IPS-NIHi7 (cell line): ENCODE measurements at regions not wholly inside any gene's neighbourhood (a gene's known extent, or its start where the extent isn't known, plus 50 kb on each side); places are given as distances from the start of the nearest gene placed in this dataset.
"Not testable (repeated sequence)": the region's sequence is repeated elsewhere in the genome, so short reads cannot be mapped to it uniquely, and the experiment has no call there.

ENCODE experiments used
- DNase-seq: peaks from one replicate; pipeline ENCODE4 v3.0.0; 2012; ENCODE audit warnings: mixed read lengths; ENCODE audit errors: extremely low spot score

DNA sequence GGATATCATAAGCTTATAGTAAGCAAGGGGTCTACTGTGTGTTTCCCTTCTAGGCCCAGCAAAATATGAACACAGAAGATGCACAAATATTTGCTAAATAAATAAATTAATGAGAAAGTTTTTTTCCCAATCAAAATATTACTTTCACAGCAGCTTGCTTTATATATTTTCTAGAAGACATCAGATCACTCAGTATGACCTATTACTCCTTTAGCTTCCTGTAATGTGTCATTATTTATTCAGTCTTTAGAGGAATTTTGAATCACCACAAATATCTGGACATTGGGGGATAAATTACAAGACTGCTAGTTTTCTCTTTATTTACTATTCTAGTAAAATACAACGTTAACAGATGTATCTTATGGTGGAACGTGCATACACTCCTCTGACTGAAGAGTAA lies 765.8 kb upstream of the POM121L12 start:
- DNase-seq: no peak

DNA sequence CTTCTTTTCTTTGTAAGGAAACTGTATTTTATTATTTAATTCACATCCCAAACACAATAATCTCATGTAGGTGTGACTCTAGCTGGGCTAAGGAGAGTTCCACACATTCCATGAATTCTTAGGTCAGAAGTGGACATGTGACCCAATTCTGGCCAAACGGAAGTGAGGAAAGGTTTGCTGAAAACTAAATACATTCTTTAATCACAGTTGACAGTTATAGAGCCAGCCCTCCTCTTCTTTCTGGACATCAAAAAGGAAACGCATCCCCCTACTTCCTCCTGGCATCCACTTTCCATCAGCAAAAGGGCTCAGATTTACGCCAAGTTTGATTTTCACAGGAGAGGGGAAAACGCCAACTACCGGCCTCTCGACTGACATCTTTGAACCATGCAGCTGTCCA lies 774.4 kb upstream of the POM121L12 start:
- DNase-seq: no peak

DNA sequence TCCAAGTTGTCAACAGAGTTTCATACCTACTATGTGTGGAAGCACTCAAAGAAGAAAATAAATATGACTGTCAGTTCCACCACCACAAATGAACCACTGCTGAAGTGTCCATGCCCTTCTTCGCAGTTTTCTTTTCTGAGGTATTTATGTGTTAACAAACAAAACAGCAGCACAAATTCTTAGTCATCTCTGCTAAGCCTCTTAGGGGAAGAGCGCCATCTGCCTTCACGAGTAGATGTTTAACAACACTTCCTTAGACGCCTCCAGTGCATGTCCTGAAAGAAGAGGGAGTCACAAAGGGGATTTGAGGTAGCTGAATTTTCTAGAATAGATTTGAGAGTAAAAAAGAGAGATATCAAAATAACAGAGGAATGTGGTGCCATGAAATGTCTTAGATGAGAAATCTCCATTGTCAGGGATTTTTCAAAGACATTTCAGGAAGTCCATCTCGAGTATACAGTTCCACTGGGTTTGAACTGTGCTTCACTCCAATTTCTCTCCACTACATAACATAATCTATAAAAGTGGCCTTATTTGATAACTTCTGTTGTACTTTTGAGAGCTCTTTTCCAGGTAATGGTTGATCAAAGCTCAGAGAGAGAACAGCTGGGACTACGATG lies 775.3 kb upstream of the POM121L12 start:
- peak; percentile 69 for DNase-seq

DNA sequence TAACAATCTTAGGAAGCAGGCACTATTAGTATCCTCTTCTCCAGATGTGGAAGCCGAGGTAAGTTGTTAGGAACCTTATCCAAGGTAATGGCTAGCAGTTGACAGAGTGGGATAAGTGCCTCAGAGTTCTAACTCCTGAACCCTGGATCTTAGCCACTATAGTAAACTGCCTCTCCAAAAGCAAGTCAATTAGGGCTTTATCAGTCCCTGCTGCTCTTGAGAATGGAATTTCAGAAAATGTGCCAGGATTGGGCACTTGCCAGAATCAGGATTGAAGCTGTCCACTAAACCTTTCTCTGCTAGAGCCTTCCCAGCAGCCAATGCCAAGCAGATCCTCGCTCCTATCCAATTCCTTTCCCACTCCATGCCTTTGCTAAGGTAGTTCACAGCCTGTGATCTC lies 777.5 kb upstream of the POM121L12 start:
- DNase-seq: no peak

DNA sequence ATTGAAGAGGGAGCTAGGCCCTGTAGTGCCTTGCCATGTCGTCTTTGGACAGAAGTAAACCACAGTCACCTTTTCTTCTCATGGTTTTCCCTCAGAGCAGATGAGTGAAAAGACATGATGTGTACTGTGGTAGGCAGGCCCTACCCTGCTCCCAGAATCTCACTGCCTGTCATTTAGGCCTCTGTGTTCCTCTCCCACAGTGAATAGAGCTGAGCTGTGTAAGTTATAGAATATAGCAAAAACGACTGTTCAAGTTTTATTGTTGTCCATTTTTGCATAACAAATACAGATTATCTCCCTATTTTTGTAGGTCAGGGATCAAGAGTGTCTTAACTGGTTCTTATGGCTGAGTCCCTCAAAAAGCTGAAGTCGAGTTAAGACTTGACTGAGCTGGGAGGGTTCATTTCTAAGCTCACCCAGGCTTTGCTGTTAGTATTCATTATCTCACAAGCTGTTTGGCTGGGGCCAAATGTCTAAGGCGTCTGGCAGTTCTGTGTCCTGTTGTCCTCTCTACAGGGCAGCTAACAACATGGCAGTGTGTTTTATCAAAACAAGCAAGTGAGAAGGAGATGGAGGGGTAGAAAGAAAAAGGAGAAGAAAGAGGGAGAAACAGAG lies 780.9 kb upstream of the POM121L12 start:
- DNase-seq: no peak

DNA sequence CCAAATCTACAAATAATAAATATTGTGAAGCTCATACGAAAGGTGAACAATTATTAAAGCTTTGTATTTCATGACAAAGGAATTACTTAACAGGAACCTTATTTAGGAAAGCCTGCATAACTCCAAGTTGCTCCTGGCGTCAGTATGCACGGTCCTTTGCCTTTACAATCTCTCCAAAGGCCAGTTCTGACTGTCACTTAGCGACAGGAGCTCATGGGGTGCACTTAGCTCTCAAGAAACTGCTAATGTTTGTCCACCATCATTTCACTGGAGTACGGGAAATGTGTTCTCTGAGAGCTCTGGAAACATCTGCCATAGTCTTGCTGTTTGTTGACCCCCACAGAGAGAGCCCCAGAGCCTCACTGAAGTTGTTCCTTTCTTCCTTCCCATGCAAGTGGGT lies 781.5 kb upstream of the POM121L12 start:
- no peak for DNase-seq

- DNase-seq: no peak
Measured at GRCh38 chr7:52249741-52250140, 785.7 kb upstream of the POM121L12 start.

DNA sequence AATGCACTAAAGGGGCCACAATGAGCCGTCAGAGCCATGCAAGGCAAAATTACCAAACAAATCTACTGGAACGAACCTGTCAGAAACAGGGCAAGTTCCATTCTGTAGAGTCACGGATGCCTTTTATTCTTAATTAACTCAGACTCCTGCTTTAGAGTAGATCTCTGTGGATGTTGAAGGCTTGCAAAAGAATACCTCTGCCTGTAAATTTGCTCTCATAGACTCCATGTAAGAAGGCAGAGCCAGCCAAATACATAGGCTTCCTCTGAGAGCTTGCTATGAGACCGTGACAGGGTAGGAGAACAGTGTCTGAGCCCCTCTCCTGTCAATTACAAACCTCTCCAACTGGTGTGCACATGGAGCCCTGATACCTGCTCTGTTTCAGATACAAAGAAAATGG lies 787.9 kb upstream of the POM121L12 start:
- DNase-seq: no peak

- no peak for DNase-seq
Measured at GRCh38 chr7:52243685-52244084, 791.7 kb upstream of the POM121L12 start.

- DNase-seq: no peak
Measured at GRCh38 chr7:52233248-52233647, 802.2 kb upstream of the POM121L12 start.

- no peak for DNase-seq
Measured at GRCh38 chr7:52211930-52212329, 823.5 kb upstream of the POM121L12 start.

DNA sequence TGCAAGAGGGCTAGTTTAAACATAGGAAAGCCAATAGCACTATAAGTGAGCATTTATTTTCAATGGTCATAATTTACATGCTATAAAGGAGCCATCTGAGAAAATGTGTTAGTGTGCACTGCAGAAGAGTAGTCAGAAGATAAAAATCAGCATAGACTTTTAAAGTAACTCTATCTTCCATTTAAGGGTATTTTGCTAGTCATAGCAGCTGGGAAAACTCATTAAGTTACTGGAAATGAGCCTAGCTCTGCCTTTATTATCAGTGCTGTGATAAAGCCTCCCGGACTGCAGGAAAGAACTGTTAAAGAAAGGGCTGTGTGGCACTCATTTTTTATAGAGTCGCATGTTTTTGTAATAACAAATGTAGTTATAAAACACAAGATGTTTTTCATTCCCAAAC lies 825.8 kb upstream of the POM121L12 start:
- DNase-seq: no peak

GRCh38 chr7:52197221-52197620 lies 838.2 kb upstream of the POM121L12 start:
- DNase-seq: no peak

DNA sequence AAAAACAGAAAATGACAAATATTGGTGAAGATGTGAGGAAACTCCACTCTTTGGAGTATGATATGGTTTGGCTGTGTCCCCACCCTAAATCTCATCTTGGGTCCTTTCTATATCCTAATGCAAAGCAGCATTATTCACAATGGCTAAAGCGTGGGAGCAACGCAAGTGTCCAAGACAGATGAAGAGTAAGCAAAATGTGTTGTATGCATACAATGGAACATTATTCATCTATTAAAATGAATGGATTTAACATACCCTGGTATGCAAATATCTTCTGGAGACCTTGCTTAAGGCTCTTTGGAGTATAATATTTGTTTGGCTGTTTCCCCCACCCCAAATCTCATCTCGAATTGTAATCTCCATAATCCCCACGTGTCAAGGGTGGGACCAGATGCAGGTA lies 839.8 kb upstream of the POM121L12 start:
- no peak for DNase-seq

GRCh38 chr7:52189153-52189778 lies 846.2 kb upstream of the POM121L12 start:
- DNase-seq: no peak

GRCh38 chr7:52184006-52184703 lies 851.3 kb upstream of the POM121L12 start:
- no peak for DNase-seq

GRCh38 chr7:52179934-52180333 lies 855.5 kb upstream of the POM121L12 start:
- no peak for DNase-seq

GRCh38 chr7:52168085-52168484 lies 851.5 kb upstream of the COBL start:
- peak; percentile 69 for DNase-seq

DNA sequence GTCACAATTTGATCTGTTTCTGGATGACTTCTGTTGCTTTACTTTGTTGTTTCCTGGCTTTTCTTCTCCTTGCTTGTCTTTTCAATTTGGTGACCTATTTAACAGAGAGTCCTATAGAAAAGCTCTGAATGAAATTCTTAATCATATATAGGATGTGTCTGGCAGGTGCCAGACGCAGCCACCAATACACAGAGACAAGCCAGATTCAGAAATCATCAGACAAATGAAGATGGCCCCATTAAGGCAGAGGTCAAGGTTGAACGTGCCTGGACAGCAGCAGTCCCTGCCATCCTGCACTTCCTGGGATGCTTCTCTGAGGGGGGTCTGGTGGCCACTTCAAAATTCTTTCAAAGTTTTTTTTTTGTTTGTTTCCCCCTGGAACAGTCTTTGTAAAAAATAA lies 846.7 kb upstream of the COBL start:
- no peak for DNase-seq

DNA sequence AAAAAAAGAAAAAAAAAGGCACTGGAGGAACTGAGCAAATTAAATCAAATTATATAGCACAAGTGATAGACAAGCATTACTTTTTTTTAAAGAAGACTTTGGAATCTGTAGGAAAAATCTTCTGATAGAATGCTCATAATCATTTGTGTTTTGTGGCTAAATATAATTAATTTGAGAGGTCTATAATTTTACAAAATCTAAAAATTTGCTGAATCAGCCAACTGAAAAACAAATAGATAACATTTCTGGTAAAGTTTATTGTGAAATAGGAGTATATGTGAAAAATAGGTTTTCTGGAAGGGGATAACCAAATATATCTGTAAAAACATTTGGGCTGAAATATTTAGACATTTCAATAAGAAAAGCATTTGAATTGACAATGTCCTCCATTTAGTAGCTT lies 844.9 kb upstream of the COBL start:
- no peak for DNase-seq

DNA sequence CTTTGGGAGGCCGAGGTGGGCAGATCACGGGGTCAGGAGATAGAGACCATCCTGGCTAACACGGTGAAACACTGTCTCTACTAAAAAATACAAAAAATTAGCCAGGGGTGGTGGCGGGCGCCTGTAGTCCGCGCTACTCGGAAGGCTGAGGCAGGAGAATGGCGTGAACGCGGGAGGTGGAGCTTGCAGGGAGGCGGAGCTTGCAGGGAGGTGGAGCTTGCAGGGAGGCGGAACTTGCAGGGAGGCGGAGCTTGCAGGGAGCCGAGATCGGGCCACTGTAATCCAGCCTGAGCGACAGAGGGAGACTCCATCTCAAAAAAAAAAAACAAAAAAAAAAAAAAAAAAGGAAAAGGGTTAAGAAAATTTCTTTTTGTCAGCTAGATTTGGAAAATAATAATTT lies 842.8 kb upstream of the COBL start:
- not testable (repeated sequence) for DNase-seq

- peak; percentile 32 for DNase-seq
Measured at GRCh38 chr7:52154382-52154781, 837.8 kb upstream of the COBL start.

GRCh38 chr7:52151559-52151958 lies 835.0 kb upstream of the COBL start:
- DNase-seq: no peak
